Mesendoderm (in vitro differentiated cells): ENCODE measurements at regions not wholly inside any gene's neighbourhood (a gene's known extent, or its start where the extent isn't known, plus 50 kb on each side); places are given as distances from the start of the nearest gene placed in this dataset.

Source experiments
- DNase-seq: peaks from one replicate; pipeline ENCODE4 v3.0.0; 2013
- H2AK5ac ChIP-seq: 2 replicates; pipeline ENCODE4 v1.6.1; 2013; ENCODE audit warnings: low read length, inconsistent platforms
- H2BK120ac ChIP-seq: 2 replicates; pipeline ENCODE4 v1.6.1; 2013; ENCODE audit warnings: low read depth, mild to moderate bottlenecking, low read length, moderate library complexity, mixed read lengths
- H2BK15ac ChIP-seq: replicated peaks from 2 replicates; pipeline ENCODE4 v1.6.1; 2013; ENCODE audit warnings: low read depth, mild to moderate bottlenecking, moderate library complexity
- H2BK5ac ChIP-seq: 2 replicates; pipeline ENCODE4 v1.6.1; 2013; ENCODE audit warnings: low read length, inconsistent platforms
- H3K18ac ChIP-seq: 2 replicates; pipeline ENCODE4 v1.6.1; 2013; ENCODE audit warnings: mild to moderate bottlenecking, low read length, mixed read lengths
- H3K23ac ChIP-seq: one replicate; pipeline ENCODE4 v1.6.1; 2013; ENCODE audit warnings: low read length
- H3K27ac ChIP-seq: 2 replicates; pipeline ENCODE4 v1.5.1; 2013; ENCODE audit warnings: low read depth, mild to moderate bottlenecking, inconsistent platforms, low read length, moderate library complexity
- H3K27me3 ChIP-seq: 2 replicates; pipeline ENCODE4 v1.6.1; 2013; ENCODE audit warnings: low read length, control low read depth, mild to moderate bottlenecking, inconsistent platforms; ENCODE audit not compliant: insufficient read depth, poor library complexity
- H3K36me3 ChIP-seq: 2 replicates; pipeline ENCODE4 v1.6.1; 2013; ENCODE audit warnings: low read length, inconsistent platforms; ENCODE audit not compliant: control insufficient read depth, insufficient read depth
- H3K4ac ChIP-seq: one replicate; pipeline ENCODE4 v1.6.1; 2013; ENCODE audit warnings: low read depth, mild to moderate bottlenecking, low read length, moderate library complexity
- H3K4me1 ChIP-seq: 2 replicates; pipeline ENCODE4 v1.6.1; 2013; ENCODE audit warnings: low read depth, low read length, inconsistent platforms; ENCODE audit not compliant: control insufficient read depth
- H3K4me2 ChIP-seq: 2 replicates; pipeline ENCODE4 v1.6.1; 2013; ENCODE audit warnings: low read length
- H3K4me3 ChIP-seq: 2 replicates; pipeline ENCODE4 v1.5.1; 2013; ENCODE audit warnings: mild to moderate bottlenecking, low read length
- H3K56ac ChIP-seq: one replicate; pipeline ENCODE4 v1.6.1; 2013; ENCODE audit warnings: low read length
- H3K79me1 ChIP-seq: 2 replicates; pipeline ENCODE4 v1.6.1; 2013; ENCODE audit warnings: low read length, inconsistent platforms
- H3K79me2 ChIP-seq: 2 replicates; pipeline ENCODE4 v1.6.1; 2013; ENCODE audit warnings: mild to moderate bottlenecking, low read length; ENCODE audit not compliant: control insufficient read depth, insufficient read depth
- H3K9ac ChIP-seq: 2 replicates; pipeline ENCODE4 v1.6.1; 2013; ENCODE audit warnings: low read length, inconsistent platforms
- H4K5ac ChIP-seq: one replicate; pipeline ENCODE4 v1.6.1; 2013; ENCODE audit warnings: low read length
- H4K8ac ChIP-seq: one replicate; pipeline ENCODE4 v1.6.1; 2013; ENCODE audit warnings: low read depth, mild to moderate bottlenecking, control low read depth, low read length, moderate library complexity
- WGBS: extraction: QIAGEN DNeasy Blood & Tissue Kit; methylation state at CpG from one replicate; pipeline ENCODE4 v1.1.7; 2013; ENCODE audit warnings: low lambda C conversion rate, missing lambda C conversion rate; ENCODE audit not compliant: insufficient coverage; ENCODE audit errors: extremely low coverage; 5-methylcytosine and 5-hydroxymethylcytosine counted together

- H2BK5ac ChIP-seq, result no peak overlapping the region
- H3K27me3 ChIP-seq, result no peaks in the 10 kb centered on the region
- DNase-seq, result no peak
- H2AK5ac ChIP-seq, result no peak overlapping the region
- no peak overlapping the region for H3K4ac ChIP-seq
- H3K79me2 ChIP-seq, result no peaks in the 10 kb centered on the region
- H3K4me3 ChIP-seq, result no peak overlapping the region
- H3K4me1 ChIP-seq, result no peaks in the 10 kb centered on the region
- H3K9ac ChIP-seq, result no peak overlapping the region
- no peak overlapping the region for H2BK120ac ChIP-seq
- no peak overlapping the region for H4K5ac ChIP-seq
- no peak overlapping the region for H3K18ac ChIP-seq
- no peak overlapping the region for H4K8ac ChIP-seq
- H3K23ac ChIP-seq, result no peak overlapping the region
- no CpG with 5 or more reads among the region's 1 CpG for WGBS
- no peak overlapping the region for H2BK15ac ChIP-seq
- H3K36me3 ChIP-seq, result no peaks in the 10 kb centered on the region
- H3K56ac ChIP-seq, result no peak overlapping the region
- no peaks in the 10 kb centered on the region for H3K79me1 ChIP-seq
- H3K27ac ChIP-seq, result no peak overlapping the region
- H3K4me2 ChIP-seq, result no peak overlapping the region
Observed at GRCh38 chr16:63945806-63946205, 1176.1 kb downstream of the CDH11 start.

GRCh38 chr16:63943566-63943965 is 1178.3 kb downstream of the CDH11 start:
- H2BK120ac ChIP-seq, result no peak overlapping the region
- DNase-seq, result no peak
- H3K18ac ChIP-seq, result no peak overlapping the region
- H3K56ac ChIP-seq, result no peak overlapping the region
- no peaks in the 10 kb centered on the region for H3K36me3 ChIP-seq
- H2BK15ac ChIP-seq, result no peak overlapping the region
- no peak overlapping the region for H2AK5ac ChIP-seq
- no peaks in the 10 kb centered on the region for H3K4me1 ChIP-seq
- H3K4me3 ChIP-seq, result no peak overlapping the region
- no peak overlapping the region for H4K5ac ChIP-seq
- no CpG with 5 or more reads among the region's 6 CpGs for WGBS
- H3K23ac ChIP-seq, result no peak overlapping the region
- no peak overlapping the region for H4K8ac ChIP-seq
- H3K27me3 ChIP-seq, result no peaks in the 10 kb centered on the region
- H3K79me1 ChIP-seq, result no peaks in the 10 kb centered on the region
- no peaks in the 10 kb centered on the region for H3K79me2 ChIP-seq
- no peak overlapping the region for H3K27ac ChIP-seq
- no peak overlapping the region for H3K9ac ChIP-seq
- H2BK5ac ChIP-seq, result no peak overlapping the region
- no peak overlapping the region for H3K4me2 ChIP-seq
- H3K4ac ChIP-seq, result no peak overlapping the region

- no CpG with 5 or more reads among the region's 4 CpGs for WGBS
- Histone ChIP-seq H3K79me2 (no peaks in the 10 kb centered on the region), H3K27me3 (no peaks in the 10 kb centered on the region), H3K18ac (no peak overlapping the region), H3K23ac (no peak overlapping the region), H3K56ac (no peak overlapping the region), H3K4me3 (no peak overlapping the region), H3K4me2 (no peak overlapping the region), H3K79me1 (no peaks in the 10 kb centered on the region), H3K36me3 (no peaks in the 10 kb centered on the region), H3K9ac (no peak overlapping the region), H2BK15ac (no peak overlapping the region), H2BK5ac (no peak overlapping the region), H3K4me1 (no peaks in the 10 kb centered on the region), H4K5ac (no peak overlapping the region), H4K8ac (no peak overlapping the region), H2BK120ac (no peak overlapping the region), H2AK5ac (no peak overlapping the region), H3K4ac (no peak overlapping the region), H3K27ac (no peak overlapping the region)
- DNase-seq, result no peak
Observed at GRCh38 chr16:63938661-63939060, 1183.2 kb downstream of the CDH11 start.

GRCh38 chr16:63933841-63934240 is 1188.0 kb downstream of the CDH11 start:
- Histone ChIP-seq H3K4me3 (no peak overlapping the region), H3K4me1 (no peaks in the 10 kb centered on the region), H3K23ac (no peak overlapping the region), H3K27ac (no peak overlapping the region), H3K4me2 (no peak overlapping the region), H3K56ac (no peak overlapping the region), H2BK15ac (no peak overlapping the region), H3K9ac (no peak overlapping the region), H2BK5ac (no peak overlapping the region), H4K5ac (no peak overlapping the region), H2AK5ac (no peak overlapping the region), H3K79me2 (no peaks in the 10 kb centered on the region), H2BK120ac (no peak overlapping the region), H4K8ac (no peak overlapping the region), H3K27me3 (no peaks in the 10 kb centered on the region), H3K4ac (no peak overlapping the region), H3K36me3 (no peaks in the 10 kb centered on the region), H3K18ac (no peak overlapping the region), H3K79me1 (no peaks in the 10 kb centered on the region)
- DNase-seq, result no peak
- whole genome bisulfite sequencing, result no CpG with 5 or more reads among the region's 3 CpGs

- Histone ChIP-seq H2BK5ac (no peak overlapping the region), H3K18ac (no peak overlapping the region), H2BK15ac (no peak overlapping the region), H3K4ac (no peak overlapping the region), H3K27me3 (no peaks in the 10 kb centered on the region), H3K4me2 (no peak overlapping the region), H3K23ac (no peak overlapping the region), H3K79me2 (no peaks in the 10 kb centered on the region), H3K4me1 (no peaks in the 10 kb centered on the region), H3K4me3 (no peak overlapping the region), H3K9ac (no peak overlapping the region), H4K8ac (no peak overlapping the region), H3K56ac (no peak overlapping the region), H3K36me3 (no peaks in the 10 kb centered on the region), H4K5ac (no peak overlapping the region), H3K79me1 (no peaks in the 10 kb centered on the region), H2AK5ac (no peak overlapping the region), H3K27ac (no peak overlapping the region), H2BK120ac (no peak overlapping the region)
- no peak for DNase-seq
- WGBS, result no CpG with 5 or more reads among the region's 4 CpGs
Observed at GRCh38 chr16:63928421-63928820, 1193.4 kb downstream of the CDH11 start.

- no peak overlapping the region for H3K4me3 ChIP-seq
- no peak for DNase-seq
- no peak overlapping the region for H3K4me2 ChIP-seq
- H4K8ac ChIP-seq, result no peak overlapping the region
- H2BK15ac ChIP-seq, result no peak overlapping the region
- H2AK5ac ChIP-seq, result no peak overlapping the region
- H3K27me3 ChIP-seq, result no peaks in the 10 kb centered on the region
- H3K9ac ChIP-seq, result no peak overlapping the region
- no peak overlapping the region for H2BK120ac ChIP-seq
- H3K18ac ChIP-seq, result no peak overlapping the region
- no peaks in the 10 kb centered on the region for H3K79me2 ChIP-seq
- H3K36me3 ChIP-seq, result no peaks in the 10 kb centered on the region
- H3K56ac ChIP-seq, result no peak overlapping the region
- H3K4me1 ChIP-seq, result no peaks in the 10 kb centered on the region
- no peak overlapping the region for H4K5ac ChIP-seq
- no peak overlapping the region for H3K27ac ChIP-seq
- H2BK5ac ChIP-seq, result no peak overlapping the region
- H3K23ac ChIP-seq, result no peak overlapping the region
- H3K4ac ChIP-seq, result no peak overlapping the region
- WGBS, result no CpG with 5 or more reads among the region's 5 CpGs
- H3K79me1 ChIP-seq, result no peaks in the 10 kb centered on the region
Observed at GRCh38 chr16:63925221-63925620, 1196.6 kb downstream of the CDH11 start.
